ENCODE measurements at regions not wholly inside any gene's neighbourhood (a gene's known extent, or its start where the extent isn't known, plus 50 kb on each side); places are given as distances from the start of the nearest gene placed in this dataset.

- DNase-seq: no peak
Measured at GRCh38 chr6:138550346-138550767, 51.1 kb upstream of the NHSL1 start.

GRCh38 chr6:138554146-138554545 is 54.9 kb upstream of the NHSL1 start:
- no peak for DNase-seq

GRCh38 chr6:138555421-138555988 is 56.2 kb upstream of the NHSL1 start:
- DNase-seq: no peak

- no peak for DNase-seq
Measured at GRCh38 chr6:138557147-138557546, 57.9 kb upstream of the NHSL1 start.

GRCh38 chr6:138559143-138559542 is 59.8 kb upstream of the NHSL1 start:
- no peak for DNase-seq

GRCh38 chr6:138560130-138560860 is 61.0 kb upstream of the NHSL1 start:
- no peak for DNase-seq

GRCh38 chr6:138562691-138563090 is 63.4 kb upstream of the NHSL1 start:
- DNase-seq: no peak

GRCh38 chr6:138563231-138563630 is 63.9 kb upstream of the NHSL1 start:
- DNase-seq: no peak

GRCh38 chr6:138563650-138564049 is 64.4 kb upstream of the NHSL1 start:
- DNase-seq: no peak

GRCh38 chr6:138564170-138564721 is 65.0 kb upstream of the NHSL1 start:
- no peak for DNase-seq

GRCh38 chr6:138567052-138567451 is 67.8 kb upstream of the NHSL1 start:
- no peak for DNase-seq

GRCh38 chr6:138568997-138569396 is 69.7 kb upstream of the NHSL1 start:
- no peak for DNase-seq

GRCh38 chr6:138569554-138569953 is 70.3 kb upstream of the NHSL1 start:
- DNase-seq: no peak

- no peak for DNase-seq
Measured at GRCh38 chr6:138569970-138570724, 70.9 kb upstream of the NHSL1 start.

- DNase-seq: no peak
Measured at GRCh38 chr6:138570725-138571029, 71.4 kb upstream of the NHSL1 start.

- DNase-seq: no peak
Measured at GRCh38 chr6:138571181-138571580, 71.9 kb upstream of the NHSL1 start.

- DNase-seq: no peak
Measured at GRCh38 chr6:138571585-138572166, 72.4 kb upstream of the NHSL1 start.

- DNase-seq: peak; percentile 26
Measured at GRCh38 chr6:138572167-138572875, 73.0 kb upstream of the NHSL1 start.

- no peak for DNase-seq
Measured at GRCh38 chr6:138572885-138573284, 73.6 kb upstream of the NHSL1 start.

- DNase-seq: no peak
Measured at GRCh38 chr6:138575257-138575656, 76.0 kb upstream of the NHSL1 start.

- DNase-seq: no peak
Measured at GRCh38 chr6:138576313-138576712, 77.0 kb upstream of the NHSL1 start.

GRCh38 chr6:138577151-138577915 is 78.0 kb upstream of the NHSL1 start:
- DNase-seq: no peak

Measured in HCEC 1CT (cell line).